CD14-positive monocyte (primary cell): ENCODE measurements at regions not wholly inside any gene's neighbourhood (a gene's known extent, or its start where the extent isn't known, plus 50 kb on each side); places are given as distances from the start of the nearest gene placed in this dataset.

Source experiments
- DNase-seq, 3 donors: peaks; one replicate each; pipeline ENCODE4 v3.0.0-alpha.2; 2011 to 2022
- H2AFZ ChIP-seq: 2 replicates; pipeline ENCODE4 v1.6.0; 2012; ENCODE audit warnings: mild to moderate bottlenecking, low read depth, low read length, inconsistent platforms; ENCODE audit not compliant: insufficient read depth, poor library complexity, severe bottlenecking
- H3K27ac ChIP-seq, 2 donors: 1 replicate in 1 of 2; 2 replicates in 1 of 2; pipeline ENCODE4 v1.5.1; 2012 to 2013; ENCODE audit warnings: low read length in 2 of 2, control low read depth in 1 of 2, inconsistent platforms in 1 of 2, low read depth in 1 of 2, mild to moderate bottlenecking in 1 of 2
- H3K27me3 ChIP-seq, 2 donors: one replicate each; pipeline versions ENCODE4 v1.6.0 to v1.6.1; 2011 to 2013; ENCODE audit warnings: low read length in 2 of 2; ENCODE audit not compliant: control insufficient read depth in 2 of 2, insufficient read depth in 2 of 2
- H3K36me3 ChIP-seq, 2 donors: replicated peaks in 1 of 2; 1 replicate in 1 of 2; 2 replicates in 1 of 2; pipeline versions ENCODE4 v1.5.1 to v1.6.1; 2012 to 2013; ENCODE audit warnings: low read length in 2 of 2, control low read depth in 1 of 2, inconsistent platforms in 1 of 2, mild to moderate bottlenecking in 1 of 2; ENCODE audit not compliant: insufficient read depth in 2 of 2, control insufficient read depth in 1 of 2
- H3K4me1 ChIP-seq, 2 donors: 1 replicate in 1 of 2; 2 replicates in 1 of 2; pipeline versions ENCODE4 v1.5.1 to v1.6.1; 2012 to 2013; ENCODE audit warnings: low read length in 2 of 2, control low read depth in 1 of 2, inconsistent platforms in 1 of 2, mild to moderate bottlenecking in 1 of 2, moderate library complexity in 1 of 2; ENCODE audit not compliant: insufficient read depth in 2 of 2, control insufficient read depth in 1 of 2
- H3K4me2 ChIP-seq: replicated peaks from 2 replicates; pipeline ENCODE3; 2012; ENCODE audit warnings: low read length, moderate library complexity, mild to moderate bottlenecking; ENCODE audit not compliant: poor library complexity, severe bottlenecking; ENCODE audit errors: extremely low read depth
- H3K4me3 ChIP-seq, 3 experiments: fragments of 200-600 bp in 1 of 3; sonication (generic) in 1 of 3; replicated peaks in 1 of 3; 1 replicate in 2 of 3; 2 replicates in 1 of 3; pipeline ENCODE4 v1.5.1; 2011 to 2013; ENCODE audit warnings: low read length in 3 of 3, mild to moderate bottlenecking in 3 of 3, control low read depth in 2 of 3, low read depth in 2 of 3, inconsistent platforms in 1 of 3, moderate library complexity in 1 of 3
- H3K79me2 ChIP-seq: 2 replicates; pipeline ENCODE4 v1.6.0; 2012; ENCODE audit warnings: mild to moderate bottlenecking, control low read depth, inconsistent platforms, low read length, moderate library complexity; ENCODE audit not compliant: insufficient read depth
- H3K9ac ChIP-seq: 2 replicates; pipeline ENCODE4 v1.6.0; 2017; ENCODE audit warnings: low read length, mild to moderate bottlenecking; ENCODE audit not compliant: insufficient read depth, poor library complexity, severe bottlenecking
- H3K9me3 ChIP-seq, 2 donors: replicated peaks in 1 of 2; 1 replicate in 1 of 2; 2 replicates in 1 of 2; pipeline versions ENCODE4 v1.5.1 to v1.6.1; 2012 to 2013; ENCODE audit warnings: low read length in 2 of 2, control low read depth in 1 of 2; ENCODE audit not compliant: control insufficient read depth in 1 of 2, insufficient read depth in 1 of 2
- H4K20me1 ChIP-seq: 2 replicates; pipeline ENCODE4 v1.6.0; 2012; ENCODE audit warnings: mild to moderate bottlenecking, low read length, control low read depth, moderate library complexity; ENCODE audit not compliant: insufficient read depth
- H3K27ac Mint-ChIP-seq, 7 donors: one replicate each; pipeline ENCODE4 v1.8.0; 2020; ENCODE audit warnings: mild to moderate bottlenecking in 7 of 7, mixed read lengths in 7 of 7, moderate library complexity in 6 of 7, inconsistent platforms in 2 of 7
- H3K27me3 Mint-ChIP-seq, 3 donors: one replicate each; pipeline ENCODE4 v1.8.0; 2021 to 2022; ENCODE audit warnings: low read depth in 3 of 3, mild to moderate bottlenecking in 3 of 3, mixed read lengths in 3 of 3, moderate library complexity in 3 of 3, inconsistent platforms in 1 of 3
- H3K36me3 Mint-ChIP-seq, 2 donors: one replicate each; pipeline ENCODE4 v1.8.0; 2020; ENCODE audit warnings: mixed read lengths in 2 of 2, inconsistent platforms in 1 of 2, mild to moderate bottlenecking in 1 of 2
- H3K4me1 Mint-ChIP-seq: one replicate; pipeline ENCODE4 v1.8.0; 2020; ENCODE audit warnings: mild to moderate bottlenecking, mixed read lengths
- H3K4me3 Mint-ChIP-seq, 2 donors: one replicate each; pipeline ENCODE4 v1.8.0; 2020; ENCODE audit warnings: mild to moderate bottlenecking in 2 of 2, mixed read lengths in 2 of 2, moderate library complexity in 1 of 2
- H3K9me3 Mint-ChIP-seq, 7 donors: one replicate each; pipeline ENCODE4 v1.8.0; 2020 to 2022; ENCODE audit warnings: mixed read lengths in 7 of 7, mild to moderate bottlenecking in 6 of 7, moderate library complexity in 6 of 7, inconsistent platforms in 2 of 7
- WGBS: methylation state at CpG from one replicate; pipeline ENCODE4 v1.1.5; 2013; ENCODE audit warnings: missing lambda C conversion rate; ENCODE audit not compliant: insufficient coverage; 5-methylcytosine and 5-hydroxymethylcytosine counted together
- intact Hi-C, 2 donors: fragments of 100-400 bp; cut with micrococcal nuclease; formaldehyde crosslinking; loops; one replicate each; pipeline versions ENCODE4 v1.15.0 to v1.15.1; 2023
- TF ChIP-seq, protein P1 (sequence below): fragments of 200-600 bp; IDR thresholded peaks from one replicate; pipeline ENCODE4 v1.8.0; 2022; ENCODE audit warnings: antibody characterized with exemption, mild to moderate bottlenecking

GRCh38 chr1:233459968-233460367 lies 132.4 kb downstream of the MAP3K21 start:
- no peaks in the 10 kb centered on the region for H4K20me1 ChIP-seq
- H3K4me2 ChIP-seq: no peak overlapping the region
- Mint-ChIP-seq H3K36me3 (no peaks in the 10 kb centered on the region), H3K4me3 (no peak overlapping the region), H3K27ac (no peak overlapping the region), H3K4me1 (no peaks in the 10 kb centered on the region), H3K27me3 (peaks cover 0 to 3% (median under 1%) of the 10 kb centered on the region in 3 donors), H3K9me3 (peaks cover 0 to 3% (median 0%) of the 10 kb centered on the region in 7 donors)
- no peaks in the 10 kb centered on the region for H3K9me3 ChIP-seq
- no peaks in the 10 kb centered on the region for H3K4me1 ChIP-seq
- 92% methylated on average over 3 of the region's 5 CpGs for WGBS
- no peak overlapping the region for H3K27ac ChIP-seq
- no peak overlapping the region for H2AFZ ChIP-seq
- H3K9ac ChIP-seq: no peak overlapping the region
- H3K4me3 ChIP-seq: no peak overlapping the region
- H3K27me3 ChIP-seq: no peaks in the 10 kb centered on the region
- no peaks in the 10 kb centered on the region for H3K36me3 ChIP-seq
- TF ChIP-seq, protein P1, sequence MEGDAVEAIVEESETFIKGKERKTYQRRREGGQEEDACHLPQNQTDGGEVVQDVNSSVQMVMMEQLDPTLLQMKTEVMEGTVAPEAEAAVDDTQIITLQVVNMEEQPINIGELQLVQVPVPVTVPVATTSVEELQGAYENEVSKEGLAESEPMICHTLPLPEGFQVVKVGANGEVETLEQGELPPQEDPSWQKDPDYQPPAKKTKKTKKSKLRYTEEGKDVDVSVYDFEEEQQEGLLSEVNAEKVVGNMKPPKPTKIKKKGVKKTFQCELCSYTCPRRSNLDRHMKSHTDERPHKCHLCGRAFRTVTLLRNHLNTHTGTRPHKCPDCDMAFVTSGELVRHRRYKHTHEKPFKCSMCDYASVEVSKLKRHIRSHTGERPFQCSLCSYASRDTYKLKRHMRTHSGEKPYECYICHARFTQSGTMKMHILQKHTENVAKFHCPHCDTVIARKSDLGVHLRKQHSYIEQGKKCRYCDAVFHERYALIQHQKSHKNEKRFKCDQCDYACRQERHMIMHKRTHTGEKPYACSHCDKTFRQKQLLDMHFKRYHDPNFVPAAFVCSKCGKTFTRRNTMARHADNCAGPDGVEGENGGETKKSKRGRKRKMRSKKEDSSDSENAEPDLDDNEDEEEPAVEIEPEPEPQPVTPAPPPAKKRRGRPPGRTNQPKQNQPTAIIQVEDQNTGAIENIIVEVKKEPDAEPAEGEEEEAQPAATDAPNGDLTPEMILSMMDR: no peak
- DNase-seq: no peak
- intact Hi-C loops: no loop called here
- H3K79me2 ChIP-seq: no peaks in the 10 kb centered on the region

DNA sequence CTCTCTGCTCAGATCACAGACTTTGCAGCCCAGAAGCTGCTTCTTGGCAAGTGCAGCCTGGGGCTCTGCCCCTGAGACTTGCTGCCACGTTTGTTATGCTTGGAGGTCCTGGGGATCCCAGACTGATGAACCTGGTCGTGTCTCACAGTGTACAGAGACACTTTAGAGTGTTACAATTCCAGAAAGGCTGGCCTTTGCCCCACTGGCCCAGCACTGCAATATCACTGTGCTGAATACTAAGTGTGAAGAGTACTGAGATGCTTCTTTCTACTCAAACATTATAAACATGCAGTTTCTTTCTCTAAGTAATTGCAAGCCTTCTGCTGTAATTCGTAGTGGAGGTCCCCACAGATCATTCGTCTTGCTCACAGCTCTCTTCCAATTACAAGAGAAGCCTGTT lies 133.2 kb downstream of the MAP3K21 start:
- peaks cover 0 to 3% (median 0%) of the 10 kb centered on the region in 3 donors for H3K27me3 Mint-ChIP-seq
- no peak overlapping the region for H3K4me3 Mint-ChIP-seq
- Histone ChIP-seq H3K79me2 (no peaks in the 10 kb centered on the region), H3K9me3 (peaks cover 0 to 7% of the 10 kb centered on the region in 2 donors), H3K9ac (no peak overlapping the region), H4K20me1 (no peaks in the 10 kb centered on the region), H3K36me3 (no peaks in the 10 kb centered on the region), H3K27me3 (no peaks in the 10 kb centered on the region), H3K27ac (no peak overlapping the region), H3K4me1 (no peaks in the 10 kb centered on the region), H3K4me3 (no peak overlapping the region), H3K4me2 (no peak overlapping the region), H2AFZ (no peak overlapping the region)
- no peak overlapping the region for H3K27ac Mint-ChIP-seq
- 57% methylated on average over 2 of the region's 4 CpGs for WGBS
- no peaks in the 10 kb centered on the region for H3K36me3 Mint-ChIP-seq
- TF ChIP-seq, protein P1: no peak
- H3K4me1 Mint-ChIP-seq: no peaks in the 10 kb centered on the region
- intact Hi-C loops: no loop called here
- peaks cover 0 to 3% (median 0%) of the 10 kb centered on the region in 7 donors for H3K9me3 Mint-ChIP-seq
- no peak for DNase-seq
